DND-41 (cell line): ENCODE measurements at regions not wholly inside any gene's neighbourhood (a gene's known extent, or its start where the extent isn't known, plus 50 kb on each side); places are given as distances from the start of the nearest gene placed in this dataset.
A peak's percentile ranks its signal among the peaks of the same experiment; 100 is the strongest.
"Not testable (repeated sequence)": the region's sequence is repeated elsewhere in the genome, so short reads cannot be mapped to it uniquely, and the experiment has no call there.

Experiments
- ATAC-seq: fragments of 200-7000 bp; cut with Tn5 transposase; 3 replicates; pipeline ENCODE4 v1.9.1; 2021; ENCODE audit warnings: low read depth; ENCODE audit not compliant: insufficient read depth
- DNase-seq: peaks from one replicate; pipeline ENCODE4 v3.0.0-alpha.2; 2020
- H2AFZ ChIP-seq: 2 replicates; pipeline ENCODE4 v1.6.0; 2012; ENCODE audit warnings: low read depth, low read length
- H3K27ac ChIP-seq: 2 replicates; pipeline ENCODE4 v1.5.1; 2012; ENCODE audit warnings: low read length, inconsistent platforms
- H3K27me3 ChIP-seq: fragments of 200-600 bp; sonication (generic); 2 replicates; pipeline ENCODE4 v1.6.0; 2012; ENCODE audit warnings: low read length, mild to moderate bottlenecking, inconsistent platforms; ENCODE audit not compliant: insufficient read depth, poor library complexity
- H3K36me3 ChIP-seq: 2 replicates; pipeline ENCODE4 v1.5.1; 2012; ENCODE audit warnings: low read length, inconsistent platforms; ENCODE audit not compliant: insufficient read depth
- H3K4me1 ChIP-seq: 2 replicates; pipeline ENCODE4 v1.5.1; 2012; ENCODE audit warnings: mild to moderate bottlenecking, low read length; ENCODE audit not compliant: insufficient read depth
- H3K4me2 ChIP-seq: 2 replicates; pipeline ENCODE4 v1.6.0; 2012; ENCODE audit warnings: mild to moderate bottlenecking, moderate library complexity, low read length, inconsistent platforms; ENCODE audit not compliant: insufficient read depth
- H3K4me3 ChIP-seq, 2 experiments: fragments of 200-600 bp in 1 of 2; shearing (Covaris generic) in 1 of 2; 2 replicates each; pipeline ENCODE4 v1.5.1; 2012 to 2016; ENCODE audit warnings: inconsistent platforms in 2 of 2, low read length in 2 of 2, mild to moderate bottlenecking in 2 of 2, low read depth in 1 of 2, moderate library complexity in 1 of 2
- H3K79me2 ChIP-seq: 2 replicates; pipeline ENCODE4 v1.6.0; 2012; ENCODE audit warnings: low read length, inconsistent platforms; ENCODE audit not compliant: insufficient read depth
- H3K9ac ChIP-seq: 2 replicates; pipeline ENCODE4 v1.6.0; 2012; ENCODE audit warnings: low read depth, mild to moderate bottlenecking, inconsistent platforms, low read length, moderate library complexity
- H3K9me3 ChIP-seq: 2 replicates; pipeline ENCODE4 v1.5.1; 2012; ENCODE audit warnings: low read length, moderate library complexity, mild to moderate bottlenecking, inconsistent platforms; ENCODE audit not compliant: insufficient read depth, severe bottlenecking
- H4K20me1 ChIP-seq: 2 replicates; pipeline ENCODE4 v1.6.0; 2012; ENCODE audit warnings: low read length; ENCODE audit not compliant: insufficient read depth
- CTCF ChIP-seq: IDR thresholded peaks from 2 replicates; pipeline ENCODE4 v1.5.1; 2012; ENCODE audit warnings: borderline replicate concordance, low read length, moderate library complexity, mild to moderate bottlenecking; ENCODE audit not compliant: poor library complexity, severe bottlenecking; ENCODE audit errors: extremely low read depth
- EZH2 ChIP-seq: IDR thresholded peaks from 3 replicates; pipeline ENCODE4 v1.6.1; 2012; ENCODE audit warnings: borderline replicate concordance, low read depth, mild to moderate bottlenecking, moderate library complexity, low read length, inconsistent platforms; ENCODE audit not compliant: severe bottlenecking

GRCh38 chr14:106010783-106011182 lies 484.4 kb downstream of the TMEM121 start:
- DNase-seq, result no peak

GRCh38 chr14:106011631-106012360 lies 485.4 kb downstream of the TMEM121 start:
- Histone ChIP-seq H3K27ac (peak overlapping the region; percentile 85), H3K36me3 (peaks cover 15% of the 10 kb centered on the region), H3K9ac (peak overlapping the region; percentile 45), H3K4me1 (peaks cover 69% of the 10 kb centered on the region), H2AFZ (peak overlapping the region; percentile 44; the same call in 1 of the 2 replicates), H3K4me3 (peak overlapping the region in 1 of 2 experiments; percentile 39; a peak in 1 of 4 replicates), H3K79me2 (peaks cover 36% of the 10 kb centered on the region), H3K4me2 (peak overlapping the region; percentile 53)
- DNase-seq, result peak; percentile 93
- H3K27me3 ChIP-seq, H3K9me3 ChIP-seq, H4K20me1 ChIP-seq: not testable (repeated sequence)
- peak; percentile 76 for TF ChIP-seq CTCF
- peak; percentile 66 for ATAC-seq

More at GRCh38 chr14:106010783-106011182, 484.4 kb downstream of the TMEM121 start:
- no peaks in the 10 kb centered on the region for H3K9me3 ChIP-seq
- H3K79me2 ChIP-seq, result peaks cover 46% of the 10 kb centered on the region
- H3K9ac ChIP-seq, result peak overlapping the region; percentile 45
- ATAC-seq, result no peak
- no peak overlapping the region for H3K4me3 ChIP-seq
- H3K27ac ChIP-seq, result peak overlapping the region; percentile 85
- TF ChIP-seq CTCF, result no peak
- no peak for TF ChIP-seq EZH2
- peak overlapping the region; percentile 53 for H3K4me2 ChIP-seq
- H2AFZ ChIP-seq, result no peak overlapping the region
- H3K4me1 ChIP-seq, result peaks cover 79% of the 10 kb centered on the region
- H4K20me1 ChIP-seq, result no peaks in the 10 kb centered on the region
- no peaks in the 10 kb centered on the region for H3K27me3 ChIP-seq
- peaks cover 15% of the 10 kb centered on the region for H3K36me3 ChIP-seq

- H3K4me1 ChIP-seq, result peaks cover 64% of the 10 kb centered on the region
- peak overlapping the region; percentile 75 for H3K27ac ChIP-seq
- peaks cover 30% of the 10 kb centered on the region for H3K79me2 ChIP-seq
- H3K4me2 ChIP-seq, result peak overlapping the region; percentile 53; the same call in 1 of the 2 replicates
- peaks cover 13% of the 10 kb centered on the region for H3K36me3 ChIP-seq
- not testable (repeated sequence) for H3K4me3 ChIP-seq, ATAC-seq, H2AFZ ChIP-seq, DNase-seq, H3K27me3 ChIP-seq, H3K9ac ChIP-seq, H3K9me3 ChIP-seq, H4K20me1 ChIP-seq
Measured at GRCh38 chr14:106012361-106012725, 486.0 kb downstream of the TMEM121 start.

- H2AFZ ChIP-seq, result no peak overlapping the region
- H3K9me3 ChIP-seq, result no peaks in the 10 kb centered on the region
- peaks cover 8% of the 10 kb centered on the region; the same call in 1 of the 2 replicates for H3K36me3 ChIP-seq
- ATAC-seq, result no peak; the same call in 2 of the 3 replicates
- H3K9ac ChIP-seq, result no peak overlapping the region
- peaks cover 50% of the 10 kb centered on the region for H3K4me1 ChIP-seq
- H4K20me1 ChIP-seq, result no peaks in the 10 kb centered on the region
- H3K4me2 ChIP-seq, result no peak overlapping the region
- peaks cover 15% of the 10 kb centered on the region for H3K79me2 ChIP-seq
- no peak for TF ChIP-seq CTCF
- TF ChIP-seq EZH2, result no peak
- no peaks in the 10 kb centered on the region for H3K27me3 ChIP-seq
- no peak overlapping the region for H3K4me3 ChIP-seq
- H3K27ac ChIP-seq, result peak overlapping the region; percentile 33; the same call in 1 of the 2 replicates
- no peak for DNase-seq
Measured at GRCh38 chr14:106013879-106014376, 487.5 kb downstream of the TMEM121 start.

- H3K27me3 ChIP-seq, H3K9ac ChIP-seq, H3K4me2 ChIP-seq, H3K4me3 ChIP-seq, ATAC-seq, H2AFZ ChIP-seq, H3K9me3 ChIP-seq, H4K20me1 ChIP-seq, DNase-seq, H3K36me3 ChIP-seq, H3K79me2 ChIP-seq, H3K27ac ChIP-seq: not testable (repeated sequence)
- peaks cover 26% of the 10 kb centered on the region for H3K4me1 ChIP-seq
Measured at GRCh38 chr14:106017952-106018351, 491.6 kb downstream of the TMEM121 start.
